GM12872 (cell line): ENCODE measurements at regions not wholly inside any gene's neighbourhood (a gene's known extent, or its start where the extent isn't known, plus 50 kb on each side); places are given as distances from the start of the nearest gene placed in this dataset.

ENCODE experiments used
- TF ChIP-seq, protein P1 (sequence below): IDR thresholded peaks from 3 replicates; pipeline ENCODE4 v1.5.1; 2011; ENCODE audit warnings: low read depth, mild to moderate bottlenecking, low read length, moderate library complexity; ENCODE audit not compliant: insufficient read depth

DNA sequence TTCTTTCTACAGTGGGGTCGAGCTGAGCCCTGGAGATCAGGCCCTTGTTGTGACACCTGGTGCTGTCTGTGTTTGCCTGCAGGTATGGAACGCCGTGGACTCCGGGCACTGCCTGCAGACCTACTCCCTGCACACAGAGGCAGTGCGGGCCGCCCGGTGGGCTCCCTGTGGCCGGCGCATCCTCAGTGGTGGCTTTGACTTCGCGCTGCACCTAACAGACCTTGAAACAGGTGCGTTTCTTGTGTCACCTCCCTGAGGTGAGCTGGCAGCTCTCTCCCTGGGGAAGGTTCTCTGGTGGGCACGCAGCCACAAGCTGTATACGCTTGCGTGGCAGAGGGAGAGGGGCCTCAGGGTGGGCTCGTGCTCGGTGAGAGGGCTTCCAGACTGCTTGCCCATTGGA, 119.3 kb downstream of the BEGAIN start:
- TF ChIP-seq, protein P1, sequence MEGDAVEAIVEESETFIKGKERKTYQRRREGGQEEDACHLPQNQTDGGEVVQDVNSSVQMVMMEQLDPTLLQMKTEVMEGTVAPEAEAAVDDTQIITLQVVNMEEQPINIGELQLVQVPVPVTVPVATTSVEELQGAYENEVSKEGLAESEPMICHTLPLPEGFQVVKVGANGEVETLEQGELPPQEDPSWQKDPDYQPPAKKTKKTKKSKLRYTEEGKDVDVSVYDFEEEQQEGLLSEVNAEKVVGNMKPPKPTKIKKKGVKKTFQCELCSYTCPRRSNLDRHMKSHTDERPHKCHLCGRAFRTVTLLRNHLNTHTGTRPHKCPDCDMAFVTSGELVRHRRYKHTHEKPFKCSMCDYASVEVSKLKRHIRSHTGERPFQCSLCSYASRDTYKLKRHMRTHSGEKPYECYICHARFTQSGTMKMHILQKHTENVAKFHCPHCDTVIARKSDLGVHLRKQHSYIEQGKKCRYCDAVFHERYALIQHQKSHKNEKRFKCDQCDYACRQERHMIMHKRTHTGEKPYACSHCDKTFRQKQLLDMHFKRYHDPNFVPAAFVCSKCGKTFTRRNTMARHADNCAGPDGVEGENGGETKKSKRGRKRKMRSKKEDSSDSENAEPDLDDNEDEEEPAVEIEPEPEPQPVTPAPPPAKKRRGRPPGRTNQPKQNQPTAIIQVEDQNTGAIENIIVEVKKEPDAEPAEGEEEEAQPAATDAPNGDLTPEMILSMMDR, result no peak

DNA sequence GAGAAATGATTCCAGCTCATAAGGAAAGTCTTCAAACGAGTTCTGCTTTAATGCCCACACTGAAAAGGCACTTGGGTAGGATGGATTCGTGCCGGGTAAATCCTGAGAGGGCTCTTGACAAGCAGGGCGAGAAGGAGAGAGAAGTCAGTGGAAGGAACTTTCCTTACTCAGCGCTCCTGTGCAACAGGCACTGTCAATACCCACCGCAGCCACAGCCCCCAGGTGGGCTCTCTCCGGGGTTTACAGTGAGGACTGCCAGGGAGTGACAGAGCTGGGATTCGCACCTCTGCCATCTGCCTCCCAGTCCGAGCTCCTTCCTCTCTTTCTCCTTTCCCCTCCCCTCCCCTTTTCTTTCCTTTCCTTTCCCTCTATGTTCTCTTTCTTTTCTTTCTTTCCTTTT, 118.7 kb downstream of the BEGAIN start:
- TF ChIP-seq, protein P1, result no peak

DNA sequence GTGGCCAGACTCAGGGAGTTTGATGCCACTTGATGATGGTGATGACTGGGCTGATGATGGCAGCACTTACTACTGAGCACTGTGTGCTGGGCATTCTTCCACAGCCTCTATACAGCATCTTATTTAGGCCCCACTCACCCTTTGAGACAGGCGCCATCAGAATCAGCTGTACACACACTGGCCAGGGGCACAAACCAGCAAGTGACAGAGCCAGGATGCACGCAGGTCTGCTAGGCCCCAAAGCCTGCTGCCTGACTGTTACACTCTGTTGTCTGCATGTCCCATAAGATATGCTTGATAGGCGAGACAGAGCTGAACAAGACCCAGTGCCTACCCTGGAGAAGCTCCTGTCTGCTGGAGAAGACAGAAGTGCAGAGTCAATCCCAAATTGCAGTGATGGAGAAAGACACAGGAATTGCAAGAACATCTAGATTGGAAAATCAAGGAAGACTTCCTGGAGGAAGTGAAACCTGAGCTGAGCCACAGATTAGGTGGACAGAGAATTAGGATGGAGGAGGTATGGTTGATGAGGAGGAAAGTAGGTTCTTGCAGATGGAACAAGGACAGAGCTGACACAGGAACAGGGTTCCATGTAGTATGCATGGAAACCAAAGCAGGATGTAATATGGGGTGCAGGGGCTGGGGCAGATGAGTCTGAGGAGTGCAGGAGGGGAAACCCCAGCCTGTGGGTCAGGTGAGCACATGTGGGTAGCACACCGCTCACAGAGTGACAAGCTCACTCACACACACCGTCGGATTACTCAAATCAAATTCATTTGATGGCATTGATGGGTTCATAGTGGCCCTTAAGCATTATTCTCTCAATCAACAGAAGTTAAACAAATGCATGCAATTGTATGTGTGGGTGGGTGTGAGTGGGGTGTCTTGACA, 117.3 kb downstream of the BEGAIN start:
- TF ChIP-seq, protein P1, result no peak

DNA sequence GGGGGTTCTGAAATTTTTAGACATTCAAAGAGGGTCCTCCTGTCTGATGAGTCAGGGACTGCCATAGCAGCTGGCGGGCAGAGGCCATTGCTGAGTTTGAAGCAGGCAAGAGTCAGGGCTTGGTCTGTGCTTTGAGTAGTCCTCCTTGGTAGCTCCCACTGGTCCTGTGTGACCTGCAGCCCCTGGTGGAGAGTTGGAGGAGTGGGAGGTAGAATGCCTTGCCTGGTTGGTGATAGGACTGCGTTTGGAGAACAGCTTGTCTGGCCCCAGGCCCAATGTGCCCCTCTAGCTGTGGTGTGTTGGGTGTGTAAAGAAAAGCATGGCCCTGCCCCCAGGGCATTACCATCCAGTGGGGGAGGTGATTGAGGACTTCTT, 116.7 kb downstream of the BEGAIN start:
- TF ChIP-seq, protein P1, result peak; percentile 21; the same call in 1 of the 3 replicates

DNA sequence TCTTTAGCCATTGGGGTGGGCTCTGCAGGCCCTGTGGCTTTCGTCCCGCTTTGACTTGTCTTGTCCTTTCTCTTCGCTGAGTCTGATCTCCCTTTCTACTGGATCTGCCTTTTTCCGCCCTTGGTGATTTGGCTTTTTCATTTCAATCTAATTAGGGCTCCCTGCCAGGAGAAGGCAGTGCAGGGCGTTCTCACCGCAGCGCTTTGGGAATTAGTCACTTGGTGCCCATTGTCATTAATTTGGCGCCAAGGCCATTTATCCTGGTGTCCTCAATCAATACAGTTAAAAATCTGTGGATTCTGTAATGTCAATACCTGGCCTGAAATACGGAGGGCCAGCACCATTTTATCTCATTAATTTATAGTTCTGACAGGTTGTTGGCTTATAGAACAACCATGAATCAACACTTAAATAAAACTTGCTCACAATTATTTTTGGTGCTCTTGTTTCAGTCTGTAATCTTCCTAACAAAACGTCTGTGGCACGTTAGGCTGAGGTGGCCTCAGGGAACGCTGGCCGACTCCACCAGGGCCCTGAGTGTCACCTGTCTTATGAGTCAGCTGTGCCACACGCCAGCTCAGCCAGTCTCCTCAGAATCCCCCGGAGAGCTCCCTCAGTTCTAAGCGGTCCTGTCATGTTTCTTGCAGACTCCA, 115.7 kb downstream of the BEGAIN start:
- TF ChIP-seq, protein P1, result no peak

DNA sequence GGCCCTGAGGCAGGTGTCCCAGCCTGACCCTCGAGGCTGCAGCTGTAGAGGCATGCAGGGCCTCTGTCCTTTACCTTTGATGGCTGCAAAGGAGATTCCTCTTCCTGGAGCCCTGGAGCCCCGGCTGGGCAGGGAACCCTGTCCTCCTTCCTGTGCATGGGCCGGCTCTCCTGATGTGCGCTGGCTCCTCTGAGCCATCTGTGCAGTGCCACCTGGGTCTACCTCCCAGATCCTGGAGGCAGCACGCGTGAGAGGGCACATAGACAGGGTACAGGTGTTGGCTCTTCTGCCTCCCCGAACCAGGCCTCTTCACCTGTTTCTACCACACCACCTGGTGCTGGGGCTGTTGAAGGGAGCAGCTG, 115.1 kb downstream of the BEGAIN start:
- TF ChIP-seq, protein P1, result no peak

DNA sequence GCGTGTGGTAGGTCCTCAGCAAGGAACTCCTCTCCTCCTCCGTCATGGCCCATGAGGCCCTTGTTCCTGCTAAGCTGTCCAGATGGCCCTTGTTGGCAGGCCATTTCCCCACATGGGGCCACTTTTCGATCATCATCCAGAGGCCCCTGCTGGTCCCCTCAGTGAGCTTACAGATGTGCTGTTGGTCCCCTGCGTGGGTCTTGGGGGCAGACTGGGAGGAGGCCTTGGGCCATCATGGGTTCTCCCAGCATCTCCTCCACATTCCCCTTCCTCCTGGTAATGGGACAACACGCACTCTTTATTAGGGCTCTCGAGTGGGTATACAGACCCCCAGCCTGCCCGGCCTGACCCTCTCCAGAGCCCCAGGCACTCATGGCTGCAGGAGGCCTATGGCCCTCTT, 114.7 kb downstream of the BEGAIN start:
- TF ChIP-seq, protein P1, result no peak
